K562 (cell line): ENCODE measurements at regions not wholly inside any gene's neighbourhood (a gene's known extent, or its start where the extent isn't known, plus 50 kb on each side); places are given as distances from the start of the nearest gene placed in this dataset.

Source experiments
- ATAC-seq: fragments of 200-7000 bp; cut with Tn5 transposase; 3 replicates; pipeline ENCODE4 v1.9.1; 2020; ENCODE audit warnings: moderate library complexity
- BruUV-seq: library from RNA; stranded (reverse); fragments of 400-500 nt; replicated peaks from 2 replicates; lab custom pipeline; 2021; lab: Mats Ljungman, UMichigan
- CTCF ChIA-PET: fragments of 300-600 bp; formaldehyde crosslinking; extraction: SDS; loops from one replicate; lab custom pipeline; 2021; ENCODE audit warnings: low intra/inter-chr PET ratio; lab: Yijun Ruan, JAX
- POLR2A ChIA-PET: fragments of 300-600, 350-650 bp; sonication (Branson Sonifier 250); formaldehyde crosslinking; extraction: SDS; loops from one replicate; lab custom pipeline; 2021; ENCODE audit warnings: antibody characterized with exemption, inconsistent platforms; lab: Yijun Ruan, JAX
- DNase-seq, 4 experiments: peaks; one replicate each; pipeline versions ENCODE4 v3.0.0 to v3.0.0-alpha.2; 2011 to 2018; ENCODE audit warnings: low spot score in 3 of 4, mixed read lengths in 3 of 4; ENCODE audit errors: extremely low read depth in 1 of 4
- FAIRE-seq: peaks from 2 replicates; lab custom pipeline; 2011; peaks lifted over from hg19 to GRCh38; lab: Jason Lieb, UNC
- H2AFZ ChIP-seq: 2 replicates; pipeline ENCODE4 v1.6.0; 2011; ENCODE audit warnings: low read depth, low read length, control low read depth, inconsistent platforms
- H3K27ac ChIP-seq: fragments of 200-600 bp; 3 replicates; pipeline ENCODE4 v1.8.0; 2011; ENCODE audit warnings: low read depth, mild to moderate bottlenecking, control low read depth, inconsistent platforms, low read length, moderate library complexity, mixed read lengths; ENCODE audit errors: extremely low read depth
- H3K27me3 ChIP-seq, 2 experiments: fragments of 300-600 bp in 1 of 2; 2 replicates in 1 of 2; 3 replicates in 1 of 2; pipeline versions ENCODE4 v1.6.0 to v1.8.0; 2011; ENCODE audit warnings: inconsistent platforms in 2 of 2, low read length in 2 of 2, mild to moderate bottlenecking in 1 of 2, mixed read lengths in 1 of 2, moderate library complexity in 1 of 2; ENCODE audit not compliant: control insufficient read depth in 2 of 2, insufficient read depth in 2 of 2
- H3K36me3 ChIP-seq: fragments of 300-600 bp; 3 replicates; pipeline ENCODE4 v1.8.0; 2011; ENCODE audit warnings: mild to moderate bottlenecking, low read length, inconsistent platforms; ENCODE audit not compliant: control insufficient read depth, insufficient read depth
- H3K4me1 ChIP-seq, 2 experiments: fragments of 200-600 bp in 1 of 2; replicated peaks in 1 of 2; 2 replicates in 1 of 2; 3 replicates in 1 of 2; pipeline versions ENCODE4 v1.5.1 to v1.8.0; 2011; ENCODE audit warnings: inconsistent platforms in 2 of 2, low read length in 2 of 2, mild to moderate bottlenecking in 1 of 2, mixed read lengths in 1 of 2, moderate library complexity in 1 of 2; ENCODE audit not compliant: control insufficient read depth in 2 of 2, insufficient read depth in 2 of 2
- H3K4me2 ChIP-seq: 2 replicates; pipeline ENCODE4 v1.6.1; 2011; ENCODE audit warnings: low read length, control low read depth, inconsistent platforms, mixed read lengths; ENCODE audit not compliant: insufficient read depth
- H3K4me3 ChIP-seq: fragments of 200-600 bp; sonication (generic), shearing (Covaris generic); 2 replicates; pipeline ENCODE4 v1.5.1; 2016; ENCODE audit warnings: control low read depth, inconsistent platforms
- H3K79me2 ChIP-seq: fragments of 200-600 bp; 3 replicates; pipeline ENCODE4 v1.8.0; 2011; ENCODE audit warnings: low read length, inconsistent platforms; ENCODE audit not compliant: control insufficient read depth, insufficient read depth
- H3K9ac ChIP-seq, 2 experiments: 2 replicates each; pipeline versions ENCODE4 v1.6.0 to v1.6.1; 2011; ENCODE audit warnings: low read depth in 2 of 2, low read length in 2 of 2, control low read depth in 1 of 2, inconsistent platforms in 1 of 2, mild to moderate bottlenecking in 1 of 2, mixed read lengths in 1 of 2; ENCODE audit not compliant: insufficient read depth in 1 of 2
- H3K9me1 ChIP-seq: one replicate; pipeline ENCODE4 v1.6.0; 2011; ENCODE audit warnings: inconsistent platforms, mild to moderate bottlenecking, low read length, moderate library complexity; ENCODE audit not compliant: control insufficient read depth, insufficient read depth
- H3K9me3 ChIP-seq: replicated peaks from 2 replicates; pipeline ENCODE4 v1.5.1; 2011; ENCODE audit warnings: low read depth, low read length, inconsistent platforms; ENCODE audit not compliant: control insufficient read depth, insufficient read depth
- H4K20me1 ChIP-seq: replicated peaks from 2 replicates; pipeline ENCODE4 v1.6.1; 2011; ENCODE audit warnings: low read length, inconsistent platforms, mixed read lengths; ENCODE audit not compliant: control insufficient read depth, insufficient read depth
- CCAR2 ChIP-seq: fragments of 200-400 bp; formaldehyde crosslinking; IDR thresholded peaks from 2 replicates; pipeline ENCODE4 v1.6.1; 2017; ENCODE audit warnings: mild to moderate bottlenecking, low read depth, low read length
- DDX20 ChIP-seq: fragments of 450-650 bp; IDR thresholded peaks from 2 replicates; pipeline ENCODE4 v1.6.1; 2016; ENCODE audit warnings: missing genetic modification characterization, low read depth, mild to moderate bottlenecking, missing compliant biosample characterization, moderate library complexity
- E4F1 ChIP-seq: fragments of 250-450 bp; sonication (Bioruptor Pico); IDR thresholded peaks from 2 replicates; pipeline ENCODE4 v1.5.0; 2021; ENCODE audit warnings: mild to moderate bottlenecking, borderline replicate concordance
- GATAD2A ChIP-seq: fragments of 450-650 bp; IDR thresholded peaks from 2 replicates; pipeline ENCODE4 v1.6.1; 2017
- HMG20A ChIP-seq: fragments of 450-650 bp; formaldehyde crosslinking; conservative IDR thresholded peaks from 2 replicates; pipeline ENCODE4 v1.4.0; 2020; ENCODE audit warnings: mild to moderate bottlenecking, mixed read lengths
- KLF1 ChIP-seq: fragments of 450-650 bp; IDR thresholded peaks from 2 replicates; pipeline ENCODE4 v1.6.1; 2016; ENCODE audit warnings: missing genetic modification characterization, missing compliant biosample characterization
- SIN3A ChIP-seq, 2 experiments: fragments of 150-350 bp in 1 of 2; IDR thresholded peaks; 2 replicates each; pipeline ENCODE4 v1.6.1; 2011 to 2016; ENCODE audit warnings: borderline replicate concordance in 2 of 2, low read depth in 2 of 2, low read length in 2 of 2, mild to moderate bottlenecking in 2 of 2, moderate library complexity in 2 of 2; ENCODE audit not compliant: control insufficient read depth in 1 of 2
- VEZF1 ChIP-seq: fragments of 200-800 bp; sonication (Bioruptor generic); IDR thresholded peaks from 2 replicates; pipeline ENCODE4 v1.6.1; 2017; ENCODE audit warnings: missing genetic modification characterization, missing compliant biosample characterization
- ZNF133 ChIP-seq: fragments of 250-450 bp; sonication (Bioruptor Pico); IDR thresholded peaks from 2 replicates; pipeline ENCODE4 v1.4.0; 2020; ENCODE audit warnings: mild to moderate bottlenecking
- ZNF316 ChIP-seq: fragments of 450-650 bp; IDR thresholded peaks from 2 replicates; pipeline ENCODE4 v1.6.1; 2016
- ZNF398 ChIP-seq: fragments of 250-450 bp; sonication (Bioruptor Pico); IDR thresholded peaks from 2 replicates; pipeline ENCODE4 v1.8.0; 2021; ENCODE audit warnings: moderate library complexity, mild to moderate bottlenecking, inconsistent platforms
- ZNF75A ChIP-seq: fragments of 450-650 bp; formaldehyde crosslinking; IDR thresholded peaks from 2 replicates; pipeline ENCODE4 v1.4.0; 2020; ENCODE audit warnings: mild to moderate bottlenecking
- WGBS: fragments of 100-300 bp; shearing (Covaris generic); methylation state at CpG from one replicate; pipeline ENCODE4 v1.1.6; 2016; ENCODE audit warnings: low coverage, mixed read lengths; ENCODE audit not compliant: insufficient coverage; ENCODE audit errors: missing lambda C conversion rate; 5-methylcytosine and 5-hydroxymethylcytosine counted together
- in situ Hi-C: fragments of 300-500 bp; cut with MboI; formaldehyde crosslinking; loops from 4 replicates; pipeline ENCODE4 v1.15.0; 2018; ENCODE audit warnings: inconsistent platforms, mixed read lengths
- intact Hi-C: fragments of 100-400 bp; cut with micrococcal nuclease; formaldehyde crosslinking; loops from 2 replicates; pipeline ENCODE4 v1.14.2; 2022

- no peaks in the 10 kb centered on the region for H3K36me3 ChIP-seq
- intact Hi-C loops = no loop called here
- H2AFZ ChIP-seq = no peak overlapping the region
- no peak overlapping the region for H3K27ac ChIP-seq
- DNase-seq (no peak), ATAC-seq (no peak), FAIRE-seq (no peak)
- H3K9me1 ChIP-seq = no peaks in the 10 kb centered on the region
- H3K27me3 ChIP-seq = no peaks in the 10 kb centered on the region
- H3K4me3 ChIP-seq = no peak overlapping the region
- POLR2A ChIA-PET = interaction anchor here (0.5 kb wide), 1 partner anchor 12 kb away, joined by 3 read pairs; no protein-coding TSS in a partner anchor
- WGBS = 0% methylated on average over 1 of the region's 1 CpG
- TF ChIP-seq GATAD2A (no peak), ZNF316 (0 out of 2 replicates have a peak, but pooled peaks have one; percentile 8)
- no TSS peak for BruUV-seq
- no peaks in the 10 kb centered on the region for H3K9me3 ChIP-seq
- no peaks in the 10 kb centered on the region for H3K4me1 ChIP-seq
- H3K4me2 ChIP-seq = no peak overlapping the region
- CTCF ChIA-PET = no interaction called here
- H4K20me1 ChIP-seq = no peaks in the 10 kb centered on the region
- no peaks in the 10 kb centered on the region for H3K79me2 ChIP-seq
- H3K9ac ChIP-seq = no peak overlapping the region
- in situ Hi-C loops = no loop called here
These were observed 68.2 kb downstream of the FAT4 start for GRCh38 chr4:125382995-125383394.

GRCh38 chr4:125387770-125388169 is 73.0 kb downstream of the FAT4 start:
- Histone ChIP-seq H3K4me1 (no peaks in the 10 kb centered on the region), H3K27me3 (no peaks in the 10 kb centered on the region), H3K9me3 (no peaks in the 10 kb centered on the region), H2AFZ (no peak overlapping the region), H3K79me2 (no peaks in the 10 kb centered on the region), H3K36me3 (no peaks in the 10 kb centered on the region), H4K20me1 (no peaks in the 10 kb centered on the region), H3K9me1 (no peaks in the 10 kb centered on the region), H3K27ac (no peak overlapping the region), H3K4me3 (no peak overlapping the region), H3K9ac (no peak overlapping the region), H3K4me2 (no peak overlapping the region)
- ATAC-seq (no peak), FAIRE-seq (no peak), DNase-seq (no peak)
- intact Hi-C loops = no loop called here
- in situ Hi-C loops = no loop called here
- ChIA-PET CTCF (no interaction called here), POLR2A (no interaction called here)
- no TSS peak for BruUV-seq
- no peak for TF ChIP-seq VEZF1
- TF ChIP-seq ZNF133 (CRISPR knock-in tag) = no peak
- no peak for TF ChIP-seq ZNF398 (CRISPR knock-in tag)
- TF ChIP-seq E4F1 (CRISPR knock-in tag) = no peak
- TF ChIP-seq ZNF75A = no peak
- no peak for TF ChIP-seq KLF1 (tag)
- TF ChIP-seq CCAR2 = no peak
- TF ChIP-seq SIN3A (IDR thresholded peaks at IDR 0.05; ENCODE audit: borderline replicate concordance in 2 of 2, control insufficient read depth in 1 of 2, low read depth in 2 of 2, low read length in 2 of 2) = no peak
- TF ChIP-seq DDX20 (tag) = no peak
- no peak for TF ChIP-seq HMG20A (CRISPR knock-in tag)
